HEK293T (cell line): ENCODE measurements at regions not wholly inside any gene's neighbourhood (a gene's known extent, or its start where the extent isn't known, plus 50 kb on each side); places are given as distances from the start of the nearest gene placed in this dataset.
A peak's percentile ranks its signal among the peaks of the same experiment; 100 is the strongest.

Experiments used
- CTCF ChIA-PET: fragments of 350-600 bp; formaldehyde crosslinking; extraction: SDS; loops from one replicate; lab custom pipeline; 2021; ENCODE audit warnings: antibody characterized with exemption, inconsistent platforms; lab: Yijun Ruan, JAX
- POLR2A ChIA-PET: fragments of 350-600 bp; formaldehyde crosslinking; extraction: SDS; loops from one replicate; lab custom pipeline; 2020; ENCODE audit warnings: antibody characterized with exemption, inconsistent platforms; lab: Yijun Ruan, JAX
- DNase-seq: peaks from one replicate; pipeline ENCODE4 v3.0.0; 2012; ENCODE audit warnings: mixed read lengths; ENCODE audit errors: extremely low spot score
- ARNT ChIP-seq: fragments of 450-650 bp; IDR thresholded peaks from 2 replicates; pipeline ENCODE4 v1.6.1; 2017; ENCODE audit warnings: mild to moderate bottlenecking
- BHLHE40 ChIP-seq: fragments of 450-650 bp; IDR thresholded peaks from 2 replicates; pipeline ENCODE4 v1.6.1; 2016; ENCODE audit warnings: mild to moderate bottlenecking, moderate library complexity, borderline replicate concordance
- CTBP1 ChIP-seq: fragments of 450-650 bp; IDR thresholded peaks from 2 replicates; pipeline ENCODE4 v1.6.1; 2016; ENCODE audit warnings: borderline replicate concordance
- ELF4 ChIP-seq: fragments of 450-650 bp; IDR thresholded peaks from 2 replicates; pipeline ENCODE4 v1.6.1; 2017; ENCODE audit warnings: antibody characterized with exemption
- FOXA1 ChIP-seq: fragments of 450-650 bp; IDR thresholded peaks from 2 replicates; pipeline ENCODE4 v1.6.1; 2016; ENCODE audit warnings: mild to moderate bottlenecking
- FOXK2 ChIP-seq: fragments of 450-650 bp; IDR thresholded peaks from 2 replicates; pipeline ENCODE4 v1.6.1; 2016; ENCODE audit warnings: mild to moderate bottlenecking
- FOXM1 ChIP-seq: fragments of 450-650 bp; IDR thresholded peaks from 2 replicates; pipeline ENCODE4 v1.6.1; 2017; ENCODE audit warnings: mild to moderate bottlenecking, borderline replicate concordance
- HDGF ChIP-seq: fragments of 450-650 bp; IDR thresholded peaks from 2 replicates; pipeline ENCODE4 v1.6.1; 2017; ENCODE audit warnings: antibody characterized with exemption, borderline replicate concordance
- L3MBTL2 ChIP-seq: fragments of 450-650 bp; conservative IDR thresholded peaks from 2 replicates; pipeline ENCODE4 v1.6.1; 2016; ENCODE audit warnings: mild to moderate bottlenecking
- LEF1 ChIP-seq: fragments of 450-650 bp; IDR thresholded peaks from 2 replicates; pipeline ENCODE4 v1.6.1; 2017; ENCODE audit warnings: mild to moderate bottlenecking, borderline replicate concordance
- NFRKB ChIP-seq: fragments of 450-650 bp; IDR thresholded peaks from 2 replicates; pipeline ENCODE4 v1.6.1; 2016; ENCODE audit warnings: mild to moderate bottlenecking, moderate library complexity
- PKNOX1 ChIP-seq: fragments of 450-650 bp; IDR thresholded peaks from 2 replicates; pipeline ENCODE4 v1.6.1; 2016
- SP1 ChIP-seq: fragments of 450-650 bp; IDR thresholded peaks from 2 replicates; pipeline ENCODE4 v1.6.1; 2017
- SUZ12 ChIP-seq: fragments of 450-650 bp; IDR thresholded peaks from 2 replicates; pipeline ENCODE4 v1.6.1; 2016; ENCODE audit warnings: mild to moderate bottlenecking
- TARDBP ChIP-seq: fragments of 450-650 bp; IDR thresholded peaks from 2 replicates; pipeline ENCODE4 v1.6.1; 2016
- ZNF384 ChIP-seq: fragments of 450-650 bp; IDR thresholded peaks from 2 replicates; pipeline ENCODE4 v1.6.1; 2016

GRCh38 chr2:164439885-164440284, 181.4 kb downstream of the GRB14 start:
- DNase-seq, result no peak
- CTCF ChIA-PET, result interaction anchor here (1.2 kb wide), 1 partner anchor 34 kb away, joined by 3 read pairs; no protein-coding TSS in a partner anchor
- POLR2A ChIA-PET, result no interaction called here
- TF ChIP-seq HDGF, result no peak
- no peak for TF ChIP-seq ZNF384
- TF ChIP-seq SUZ12, result no peak
- no peak for TF ChIP-seq BHLHE40
- no peak for TF ChIP-seq ARNT
- no peak for TF ChIP-seq ELF4
- no peak for TF ChIP-seq LEF1
- TF ChIP-seq FOXM1, result no peak
- no peak for TF ChIP-seq L3MBTL2
- no peak for TF ChIP-seq CTBP1
- no peak for TF ChIP-seq FOXA1

- no peak for DNase-seq
- ChIA-PET CTCF (interaction anchor here (1.2 kb wide), 1 partner anchor 34 kb away, joined by 3 read pairs; no protein-coding TSS in a partner anchor), POLR2A (no interaction called here)
- TF ChIP-seq SUZ12, result no peak
- TF ChIP-seq ZNF384, result no peak
- TF ChIP-seq TARDBP, result no peak
- TF ChIP-seq PKNOX1, result no peak
- TF ChIP-seq ARNT, result no peak
- TF ChIP-seq L3MBTL2, result no peak
- TF ChIP-seq LEF1, result no peak
- TF ChIP-seq FOXK2, result no peak
- no peak for TF ChIP-seq FOXM1
- TF ChIP-seq ELF4, result no peak
- TF ChIP-seq BHLHE40, result no peak
- TF ChIP-seq CTBP1, result no peak
- TF ChIP-seq HDGF, result no peak
- no peak for TF ChIP-seq NFRKB
- TF ChIP-seq SP1, result no peak
Measured at GRCh38 chr2:164439235-164439634, 182.0 kb downstream of the GRB14 start.

GRCh38 chr2:164438490-164439205, 182.6 kb downstream of the GRB14 start:
- DNase-seq, result no peak
- TF ChIP-seq TARDBP (no peak), SUZ12 (no peak), FOXM1 (no peak), ELF4 (no peak), LEF1 (no peak), ZNF384 (no peak), ARNT (no peak), NFRKB (no peak), PKNOX1 (no peak), BHLHE40 (no peak), L3MBTL2 (no peak), SP1 (no peak), HDGF (no peak)
- ChIA-PET POLR2A (no interaction called here), CTCF (no interaction called here)

- ChIA-PET POLR2A (no interaction called here), CTCF (no interaction called here)
- TF ChIP-seq SUZ12 (no peak), ZNF384 (no peak), ELF4 (no peak), ARNT (no peak), SP1 (no peak), L3MBTL2 (no peak), PKNOX1 (no peak), FOXA1 (no peak), HDGF (no peak), FOXK2 (no peak), TARDBP (no peak)
- no peak for DNase-seq
Measured at GRCh38 chr2:164436131-164436530, 185.2 kb downstream of the GRB14 start.

GRCh38 chr2:164430166-164430783, 191.0 kb downstream of the GRB14 start:
- POLR2A ChIA-PET, result no interaction called here
- CTCF ChIA-PET, result interaction anchor here (0.6 to 1.2 kb wide), 2 partner anchors 9 to 43 kb away, joined by 3 read pairs; no protein-coding TSS in a partner anchor
- DNase-seq, result peak; percentile 28
- no peak for TF ChIP-seq ARNT

GRCh38 chr2:164429354-164429753, 191.9 kb downstream of the GRB14 start:
- ChIA-PET POLR2A (no interaction called here), CTCF (interaction anchor here (0.6 to 1.2 kb wide), 3 partner anchors 9 to 471 kb away, joined by 3 read pairs; no protein-coding TSS in a partner anchor)
- TF ChIP-seq FOXK2 (no peak), LEF1 (no peak), SUZ12 (no peak), ELF4 (no peak), BHLHE40 (no peak), ZNF384 (no peak), NFRKB (no peak), CTBP1 (no peak), TARDBP (no peak), FOXA1 (no peak), PKNOX1 (no peak), ARNT (no peak)
- no peak for DNase-seq
